Calu3 (cell line): ENCODE measurements at regions not wholly inside any gene's neighbourhood (a gene's known extent, or its start where the extent isn't known, plus 50 kb on each side); places are given as distances from the start of the nearest gene placed in this dataset.

Experiments
- BruUV-seq: library from RNA; stranded (reverse); fragments of 400-500 nt; replicated peaks from 2 replicates; lab custom pipeline; 2021; lab: Mats Ljungman, UMichigan
- CTCF ChIA-PET: fragments of 300-600 bp; sonication (Branson Sonifier 250); formaldehyde crosslinking; loops from one replicate; lab custom pipeline; 2022; ENCODE audit warnings: antibody characterized with exemption; lab: Charles Lee
- DNase-seq: peaks from one replicate; pipeline ENCODE4 v3.0.0; 2022
- H3K27ac Mint-ChIP-seq: one replicate; pipeline ENCODE4 v1.8.0; 2022; ENCODE audit warnings: mixed read lengths; ENCODE audit not compliant: unreplicated experiment
- H3K27me3 Mint-ChIP-seq: one replicate; pipeline ENCODE4 v1.8.0; 2022; ENCODE audit warnings: mixed read lengths; ENCODE audit not compliant: unreplicated experiment
- H3K36me3 Mint-ChIP-seq: one replicate; pipeline ENCODE4 v1.8.0; 2022; ENCODE audit warnings: mild to moderate bottlenecking, moderate library complexity, mixed read lengths; ENCODE audit not compliant: insufficient read depth, unreplicated experiment
- H3K4me1 Mint-ChIP-seq: one replicate; pipeline ENCODE4 v1.8.0; 2022; ENCODE audit warnings: mild to moderate bottlenecking, low read depth, mixed read lengths; ENCODE audit not compliant: unreplicated experiment
- H3K4me3 Mint-ChIP-seq: one replicate; pipeline ENCODE4 v1.8.0; 2022; ENCODE audit warnings: mild to moderate bottlenecking, low read depth, moderate library complexity, mixed read lengths; ENCODE audit not compliant: unreplicated experiment
- H3K9me3 Mint-ChIP-seq: one replicate; pipeline ENCODE4 v1.8.0; 2022; ENCODE audit warnings: low read depth, mixed read lengths; ENCODE audit not compliant: unreplicated experiment
- intact Hi-C: fragments of 100-400 bp; cut with micrococcal nuclease; formaldehyde crosslinking; loops from one replicate; pipeline ENCODE4 v1.10.0; 2022; ENCODE audit not compliant: unreplicated experiment
- TF ChIP-seq, protein P1 (sequence below): fragments of 200-600 bp; IDR thresholded peaks from one replicate; pipeline ENCODE4 v1.8.0; 2022; ENCODE audit warnings: antibody characterized with exemption; ENCODE audit not compliant: unreplicated experiment

- CTCF ChIA-PET = interaction anchor here (0.5 kb wide), 1 partner anchor 1297 kb away, joined by 3 read pairs; no protein-coding TSS in a partner anchor
- H3K4me3 Mint-ChIP-seq = no peak overlapping the region
- BruUV-seq = no TSS peak
- H3K27ac Mint-ChIP-seq = no peak overlapping the region
- intact Hi-C loops = no loop called here
- DNase-seq = no peak
- H3K36me3 Mint-ChIP-seq = no peaks in the 10 kb centered on the region
- no peaks in the 10 kb centered on the region for H3K4me1 Mint-ChIP-seq
- TF ChIP-seq, protein P1, sequence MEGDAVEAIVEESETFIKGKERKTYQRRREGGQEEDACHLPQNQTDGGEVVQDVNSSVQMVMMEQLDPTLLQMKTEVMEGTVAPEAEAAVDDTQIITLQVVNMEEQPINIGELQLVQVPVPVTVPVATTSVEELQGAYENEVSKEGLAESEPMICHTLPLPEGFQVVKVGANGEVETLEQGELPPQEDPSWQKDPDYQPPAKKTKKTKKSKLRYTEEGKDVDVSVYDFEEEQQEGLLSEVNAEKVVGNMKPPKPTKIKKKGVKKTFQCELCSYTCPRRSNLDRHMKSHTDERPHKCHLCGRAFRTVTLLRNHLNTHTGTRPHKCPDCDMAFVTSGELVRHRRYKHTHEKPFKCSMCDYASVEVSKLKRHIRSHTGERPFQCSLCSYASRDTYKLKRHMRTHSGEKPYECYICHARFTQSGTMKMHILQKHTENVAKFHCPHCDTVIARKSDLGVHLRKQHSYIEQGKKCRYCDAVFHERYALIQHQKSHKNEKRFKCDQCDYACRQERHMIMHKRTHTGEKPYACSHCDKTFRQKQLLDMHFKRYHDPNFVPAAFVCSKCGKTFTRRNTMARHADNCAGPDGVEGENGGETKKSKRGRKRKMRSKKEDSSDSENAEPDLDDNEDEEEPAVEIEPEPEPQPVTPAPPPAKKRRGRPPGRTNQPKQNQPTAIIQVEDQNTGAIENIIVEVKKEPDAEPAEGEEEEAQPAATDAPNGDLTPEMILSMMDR = no peak
- H3K27me3 Mint-ChIP-seq = no peaks in the 10 kb centered on the region
- no peaks in the 10 kb centered on the region for H3K9me3 Mint-ChIP-seq
These were observed 590.6 kb downstream of the DSC3 start for GRCh38 chr18:30451981-30452380.

- no peak for DNase-seq
- CTCF ChIA-PET = no interaction called here
- intact Hi-C loops = no loop called here
- H3K27me3 Mint-ChIP-seq = no peaks in the 10 kb centered on the region
- H3K4me3 Mint-ChIP-seq = no peak overlapping the region
- H3K9me3 Mint-ChIP-seq = no peaks in the 10 kb centered on the region
- H3K36me3 Mint-ChIP-seq = no peaks in the 10 kb centered on the region
- no peaks in the 10 kb centered on the region for H3K4me1 Mint-ChIP-seq
- no TSS peak for BruUV-seq
- no peak overlapping the region for H3K27ac Mint-ChIP-seq
- TF ChIP-seq, protein P1 = no peak
These were observed 591.6 kb downstream of the DSC3 start for GRCh38 chr18:30450927-30451326.

GRCh38 chr18:30446605-30447004 lies 595.9 kb downstream of the DSC3 start:
- intact Hi-C loops = no loop called here
- no peaks in the 10 kb centered on the region for H3K36me3 Mint-ChIP-seq
- TF ChIP-seq, protein P1 = no peak
- DNase-seq = no peak
- no peaks in the 10 kb centered on the region for H3K27me3 Mint-ChIP-seq
- CTCF ChIA-PET = no interaction called here
- no peaks in the 10 kb centered on the region for H3K4me1 Mint-ChIP-seq
- H3K9me3 Mint-ChIP-seq = no peaks in the 10 kb centered on the region
- H3K4me3 Mint-ChIP-seq = no peak overlapping the region
- BruUV-seq = no TSS peak
- no peak overlapping the region for H3K27ac Mint-ChIP-seq

- TF ChIP-seq, protein P1 = no peak
- H3K4me1 Mint-ChIP-seq = no peaks in the 10 kb centered on the region
- DNase-seq = no peak
These were observed 598.0 kb downstream of the DSC3 start for GRCh38 chr18:30444544-30444943.

More at GRCh38 chr18:30444544-30444943, 598.0 kb downstream of the DSC3 start:
- intact Hi-C loops = no loop called here
- H3K36me3 Mint-ChIP-seq = no peaks in the 10 kb centered on the region
- CTCF ChIA-PET = no interaction called here
- no peak overlapping the region for H3K27ac Mint-ChIP-seq
- H3K4me3 Mint-ChIP-seq = no peak overlapping the region
- no peaks in the 10 kb centered on the region for H3K27me3 Mint-ChIP-seq
- BruUV-seq = no TSS peak
- no peaks in the 10 kb centered on the region for H3K9me3 Mint-ChIP-seq
